ENCODE measurements at regions not wholly inside any gene's neighbourhood (a gene's known extent, or its start where the extent isn't known, plus 50 kb on each side); places are given as distances from the start of the nearest gene placed in this dataset.

DNA sequence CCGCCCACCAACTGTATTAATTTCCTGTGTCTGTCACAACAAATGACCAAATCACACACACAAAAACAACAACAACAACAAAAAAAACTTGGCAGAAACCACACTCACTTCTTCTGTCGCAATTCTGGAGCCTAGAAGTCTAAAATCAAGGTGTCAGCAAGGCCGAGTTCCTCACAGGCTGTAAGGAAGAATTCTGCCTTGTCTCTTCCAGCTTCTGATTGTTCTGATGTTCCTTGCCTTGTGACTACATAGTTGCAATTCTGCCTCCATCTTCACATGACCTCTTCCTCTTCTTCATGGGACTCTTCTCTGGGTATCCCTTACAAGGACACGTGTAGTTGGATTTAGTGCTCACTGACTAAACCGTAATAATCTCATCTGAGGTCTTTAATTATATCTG is 61.4 kb downstream of the IL12A start:
- Histone ChIP-seq H3K36me3 (replicated peaks in 1 of 2; ENCODE audit: control insufficient read depth in 1 of 2, insufficient read depth in 2 of 2, low read length in 2 of 2) (no peaks in the 10 kb centered on the region), H2AFZ (ENCODE audit: low read length) (no peak overlapping the region), H3K79me2 (ENCODE audit: insufficient read depth, low read length) (no peaks in the 10 kb centered on the region), H3K27me3 (ENCODE audit: control insufficient read depth in 1 of 2, insufficient read depth in 2 of 2, low read length in 2 of 2) (no peaks in the 10 kb centered on the region), H4K20me1 (ENCODE audit: insufficient read depth, low read length) (no peaks in the 10 kb centered on the region), H3K27ac (ENCODE audit: extremely low read length, insufficient read depth, low read length) (no peak overlapping the region), H3K9ac (ENCODE audit: insufficient read depth, low read depth, low read length) (no peak overlapping the region), H3K9me3 (ENCODE audit: low read length) (no peaks in the 10 kb centered on the region), H3K4me3 (replicated peaks in 1 of 3; ENCODE audit: insufficient read depth in 1 of 3, low read depth in 2 of 3, low read length in 3 of 3) (no peak overlapping the region), H3K4me2 (ENCODE audit: low read depth, low read length) (no peak overlapping the region), H3K4me1 (ENCODE audit: insufficient read depth, low read length) (peaks cover 32% of the 10 kb centered on the region)
- DNase-seq (ENCODE audit: low spot score), result no peak
- POLR2A ChIA-PET, result no interaction called here
- intact Hi-C loops (cut with micrococcal nuclease; ENCODE audit: unreplicated experiment) (loop anchor here (5.0 kb wide), 1 partner anchor 82 kb away; no protein-coding TSS in a partner anchor), in situ Hi-C loops (cut with HindIII; ENCODE audit: extremely low pct_ligation_motif_present, low pct_unique_long_range_greater_than_20kb) (loop anchor here (25.0 kb wide), 1 partner anchor 362 kb away; no protein-coding TSS in a partner anchor)
- WGBS (ENCODE audit: low lambda C conversion rate), result 79% methylated on average over 5 of the region's 5 CpGs
- FAIRE-seq, result no peak
- no TSS peak for BruUV-seq (replicated peaks)
- no peak for ATAC-seq
- TF ChIP-seq SETDB1 (CRISPR knock-in tag; IDR thresholded peaks at IDR 0.05; ENCODE audit: borderline replicate concordance), result no peak
- no peak for TF ChIP-seq ZNF205 (CRISPR knock-in tag; IDR thresholded peaks at IDR 0.05)
- no peak for TF ChIP-seq HMG20A (CRISPR knock-in tag; IDR thresholded peaks at IDR 0.05; ENCODE audit: borderline replicate concordance)
- no peak for TF ChIP-seq FOXA1 (IDR thresholded peaks at IDR 0.05)
- TF ChIP-seq FOXA1 (CRISPR knock-in tag; IDR thresholded peaks at IDR 0.05), result no peak
- no peak for TF ChIP-seq ZNF703 (CRISPR knock-in tag; IDR thresholded peaks at IDR 0.05; ENCODE audit: borderline replicate concordance)
- TF ChIP-seq NKX3-1 (CRISPR knock-in tag; IDR thresholded peaks at IDR 0.05), result no peak
- TF ChIP-seq, protein P1, sequence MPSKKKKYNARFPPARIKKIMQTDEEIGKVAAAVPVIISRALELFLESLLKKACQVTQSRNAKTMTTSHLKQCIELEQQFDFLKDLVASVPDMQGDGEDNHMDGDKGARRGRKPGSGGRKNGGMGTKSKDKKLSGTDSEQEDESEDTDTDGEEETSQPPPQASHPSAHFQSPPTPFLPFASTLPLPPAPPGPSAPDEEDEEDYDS (CRISPR knock-in tag; IDR thresholded peaks at IDR 0.05), result no peak
- TF ChIP-seq ZFP41 (CRISPR knock-in tag; IDR thresholded peaks at IDR 0.05; ENCODE audit: borderline replicate concordance), result no peak
- TF ChIP-seq POLR2G (IDR thresholded peaks at IDR 0.05; ENCODE audit: low read depth, low read length), result no peak
- TF ChIP-seq DMAP1 (CRISPR knock-in tag; IDR thresholded peaks at IDR 0.05), result no peak
- TF ChIP-seq, protein P2, sequence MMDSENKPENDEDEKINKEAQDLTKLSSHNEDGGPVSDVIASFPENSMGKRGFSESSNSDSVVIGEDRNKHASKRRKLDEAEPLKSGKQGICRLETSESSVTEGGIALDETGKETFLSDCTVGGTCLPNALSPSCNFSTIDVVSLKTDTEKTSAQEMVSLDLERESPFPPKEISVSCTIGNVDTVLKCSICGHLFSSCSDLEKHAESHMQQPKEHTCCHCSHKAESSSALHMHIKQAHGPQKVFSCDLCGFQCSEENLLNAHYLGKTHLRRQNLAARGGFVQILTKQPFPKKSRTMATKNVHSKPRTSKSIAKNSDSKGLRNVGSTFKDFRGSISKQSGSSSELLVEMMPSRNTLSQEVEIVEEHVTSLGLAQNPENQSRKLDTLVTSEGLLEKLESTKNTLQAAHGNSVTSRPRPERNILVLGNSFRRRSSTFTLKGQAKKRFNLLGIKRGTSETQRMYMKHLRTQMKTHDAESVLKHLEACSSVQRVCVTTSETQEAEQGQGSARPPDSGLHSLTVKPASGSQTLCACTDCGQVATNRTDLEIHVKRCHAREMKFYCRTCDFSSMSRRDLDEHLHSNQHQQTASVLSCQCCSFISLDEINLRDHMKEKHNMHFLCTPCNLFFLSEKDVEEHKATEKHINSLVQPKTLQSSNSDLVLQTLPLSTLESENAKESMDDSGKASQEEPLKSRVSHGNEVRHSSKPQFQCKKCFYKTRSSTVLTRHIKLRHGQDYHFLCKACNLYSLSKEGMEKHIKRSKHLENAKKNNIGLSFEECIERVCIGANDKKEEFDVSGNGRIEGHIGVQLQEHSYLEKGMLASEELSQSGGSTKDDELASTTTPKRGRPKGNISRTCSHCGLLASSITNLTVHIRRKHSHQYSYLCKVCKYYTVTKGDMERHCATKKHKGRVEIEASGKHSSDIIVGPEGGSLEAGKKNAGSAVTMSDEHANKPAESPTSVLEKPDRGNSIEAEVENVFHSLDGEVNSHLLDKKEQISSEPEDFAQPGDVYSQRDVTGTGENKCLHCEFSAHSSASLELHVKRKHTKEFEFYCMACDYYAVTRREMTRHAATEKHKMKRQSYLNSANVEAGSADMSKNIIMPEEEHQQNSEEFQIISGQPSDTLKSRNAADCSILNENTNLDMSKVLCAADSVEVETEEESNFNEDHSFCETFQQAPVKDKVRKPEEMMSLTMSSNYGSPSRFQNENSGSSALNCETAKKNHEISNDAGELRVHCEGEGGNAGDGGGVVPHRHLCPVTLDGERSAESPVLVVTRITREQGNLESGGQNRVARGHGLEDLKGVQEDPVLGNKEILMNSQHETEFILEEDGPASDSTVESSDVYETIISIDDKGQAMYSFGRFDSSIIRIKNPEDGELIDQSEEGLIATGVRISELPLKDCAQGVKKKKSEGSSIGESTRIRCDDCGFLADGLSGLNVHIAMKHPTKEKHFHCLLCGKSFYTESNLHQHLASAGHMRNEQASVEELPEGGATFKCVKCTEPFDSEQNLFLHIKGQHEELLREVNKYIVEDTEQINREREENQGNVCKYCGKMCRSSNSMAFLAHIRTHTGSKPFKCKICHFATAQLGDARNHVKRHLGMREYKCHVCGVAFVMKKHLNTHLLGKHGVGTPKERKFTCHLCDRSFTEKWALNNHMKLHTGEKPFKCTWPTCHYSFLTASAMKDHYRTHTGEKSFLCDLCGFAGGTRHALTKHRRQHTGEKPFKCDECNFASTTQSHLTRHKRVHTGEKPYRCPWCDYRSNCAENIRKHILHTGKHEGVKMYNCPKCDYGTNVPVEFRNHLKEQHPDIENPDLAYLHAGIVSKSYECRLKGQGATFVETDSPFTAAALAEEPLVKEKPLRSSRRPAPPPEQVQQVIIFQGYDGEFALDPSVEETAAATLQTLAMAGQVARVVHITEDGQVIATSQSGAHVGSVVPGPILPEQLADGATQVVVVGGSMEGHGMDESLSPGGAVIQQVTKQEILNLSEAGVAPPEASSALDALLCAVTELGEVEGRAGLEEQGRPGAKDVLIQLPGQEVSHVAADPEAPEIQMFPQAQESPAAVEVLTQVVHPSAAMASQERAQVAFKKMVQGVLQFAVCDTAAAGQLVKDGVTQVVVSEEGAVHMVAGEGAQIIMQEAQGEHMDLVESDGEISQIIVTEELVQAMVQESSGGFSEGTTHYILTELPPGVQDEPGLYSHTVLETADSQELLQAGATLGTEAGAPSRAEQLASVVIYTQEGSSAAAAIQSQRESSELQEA (CRISPR knock-in tag; IDR thresholded peaks at IDR 0.05; ENCODE audit: not compliant biosample characterization), result no peak
- CTCF ChIA-PET (ENCODE audit: low intra/inter-chr PET ratio, low total read pairs), result no interaction called here
